HEK293T (cell line): ENCODE measurements at regions not wholly inside any gene's neighbourhood (a gene's known extent, or its start where the extent isn't known, plus 50 kb on each side); places are given as distances from the start of the nearest gene placed in this dataset.

Experiments
- ARNT ChIP-seq: fragments of 450-650 bp; IDR thresholded peaks from 2 replicates; pipeline ENCODE4 v1.6.1; 2017; ENCODE audit warnings: mild to moderate bottlenecking
- BHLHE40 ChIP-seq: fragments of 450-650 bp; IDR thresholded peaks from 2 replicates; pipeline ENCODE4 v1.6.1; 2016; ENCODE audit warnings: mild to moderate bottlenecking, moderate library complexity, borderline replicate concordance
- FOXA1 ChIP-seq: fragments of 450-650 bp; IDR thresholded peaks from 2 replicates; pipeline ENCODE4 v1.6.1; 2016; ENCODE audit warnings: mild to moderate bottlenecking
- FOXK2 ChIP-seq: fragments of 450-650 bp; IDR thresholded peaks from 2 replicates; pipeline ENCODE4 v1.6.1; 2016; ENCODE audit warnings: mild to moderate bottlenecking
- FOXM1 ChIP-seq: fragments of 450-650 bp; IDR thresholded peaks from 2 replicates; pipeline ENCODE4 v1.6.1; 2017; ENCODE audit warnings: mild to moderate bottlenecking, borderline replicate concordance
- HDGF ChIP-seq: fragments of 450-650 bp; IDR thresholded peaks from 2 replicates; pipeline ENCODE4 v1.6.1; 2017; ENCODE audit warnings: antibody characterized with exemption, borderline replicate concordance
- NFRKB ChIP-seq: fragments of 450-650 bp; IDR thresholded peaks from 2 replicates; pipeline ENCODE4 v1.6.1; 2016; ENCODE audit warnings: mild to moderate bottlenecking, moderate library complexity
- SP1 ChIP-seq: fragments of 450-650 bp; IDR thresholded peaks from 2 replicates; pipeline ENCODE4 v1.6.1; 2017
- SUZ12 ChIP-seq: fragments of 450-650 bp; IDR thresholded peaks from 2 replicates; pipeline ENCODE4 v1.6.1; 2016; ENCODE audit warnings: mild to moderate bottlenecking
- TARDBP ChIP-seq: fragments of 450-650 bp; IDR thresholded peaks from 2 replicates; pipeline ENCODE4 v1.6.1; 2016

GRCh38 chr2:234355808-234356365 is 141.0 kb downstream of the ARL4C start:
- TF ChIP-seq SP1 (no peak), BHLHE40 (no peak), FOXA1 (no peak), FOXK2 (no peak), SUZ12 (no peak), FOXM1 (no peak), NFRKB (no peak), TARDBP (no peak), ARNT (no peak), HDGF (no peak)
